AG04450 (cell line): ENCODE measurements at regions not wholly inside any gene's neighbourhood (a gene's known extent, or its start where the extent isn't known, plus 50 kb on each side); places are given as distances from the start of the nearest gene placed in this dataset.

Experiments used
- CTCF ChIA-PET: fragments of 300-600, 350-600 bp; formaldehyde crosslinking; extraction: SDS; loops from one replicate; lab custom pipeline; 2022; ENCODE audit warnings: antibody characterized with exemption, inconsistent platforms; lab: Charles Lee
- POLR2A ChIA-PET: fragments of 350-600 bp; formaldehyde crosslinking; extraction: SDS; loops from one replicate; lab custom pipeline; 2021; ENCODE audit warnings: antibody characterized with exemption, inconsistent platforms; lab: Yijun Ruan, JAX
- DNase-seq: peaks from one replicate; pipeline ENCODE4 v3.0.0-alpha.2; 2011; ENCODE audit warnings: low read depth, low spot score
- H3K27ac ChIP-seq: one replicate; pipeline ENCODE4 v1.5.1; 2012; ENCODE audit warnings: low read depth, low read length, control low read depth
- H3K27me3 ChIP-seq: one replicate; pipeline ENCODE4 v1.6.0; 2012; ENCODE audit warnings: low read length; ENCODE audit not compliant: control insufficient read depth, insufficient read depth
- H3K4me3 ChIP-seq: 2 replicates; pipeline ENCODE4 v1.5.1; 2011; ENCODE audit warnings: mild to moderate bottlenecking, low read depth, low read length, control low read depth
- H3K9me3 ChIP-seq: 2 replicates; pipeline ENCODE4 v1.5.1; 2012; ENCODE audit warnings: low read length; ENCODE audit not compliant: control insufficient read depth, insufficient read depth
- TF ChIP-seq, protein P1 (sequence below): IDR thresholded peaks from 2 replicates; pipeline ENCODE4 v1.5.1; 2011; ENCODE audit warnings: low read depth, low read length, control low read depth, inconsistent platforms

- no peaks in the 10 kb centered on the region for H3K9me3 ChIP-seq
- DNase-seq: no peak
- ChIA-PET POLR2A (no interaction called here), CTCF (no interaction called here)
- TF ChIP-seq, protein P1, sequence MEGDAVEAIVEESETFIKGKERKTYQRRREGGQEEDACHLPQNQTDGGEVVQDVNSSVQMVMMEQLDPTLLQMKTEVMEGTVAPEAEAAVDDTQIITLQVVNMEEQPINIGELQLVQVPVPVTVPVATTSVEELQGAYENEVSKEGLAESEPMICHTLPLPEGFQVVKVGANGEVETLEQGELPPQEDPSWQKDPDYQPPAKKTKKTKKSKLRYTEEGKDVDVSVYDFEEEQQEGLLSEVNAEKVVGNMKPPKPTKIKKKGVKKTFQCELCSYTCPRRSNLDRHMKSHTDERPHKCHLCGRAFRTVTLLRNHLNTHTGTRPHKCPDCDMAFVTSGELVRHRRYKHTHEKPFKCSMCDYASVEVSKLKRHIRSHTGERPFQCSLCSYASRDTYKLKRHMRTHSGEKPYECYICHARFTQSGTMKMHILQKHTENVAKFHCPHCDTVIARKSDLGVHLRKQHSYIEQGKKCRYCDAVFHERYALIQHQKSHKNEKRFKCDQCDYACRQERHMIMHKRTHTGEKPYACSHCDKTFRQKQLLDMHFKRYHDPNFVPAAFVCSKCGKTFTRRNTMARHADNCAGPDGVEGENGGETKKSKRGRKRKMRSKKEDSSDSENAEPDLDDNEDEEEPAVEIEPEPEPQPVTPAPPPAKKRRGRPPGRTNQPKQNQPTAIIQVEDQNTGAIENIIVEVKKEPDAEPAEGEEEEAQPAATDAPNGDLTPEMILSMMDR: no peak
- H3K4me3 ChIP-seq: no peak overlapping the region
- H3K27me3 ChIP-seq: no peaks in the 10 kb centered on the region
- H3K27ac ChIP-seq: no peak overlapping the region
Measured at GRCh38 chr5:124643336-124643735, 103.1 kb downstream of the ZNF608 start.

GRCh38 chr5:124642151-124642550 is 104.3 kb downstream of the ZNF608 start:
- ChIA-PET POLR2A (no interaction called here), CTCF (interaction anchor here (0.7 kb wide), 1 partner anchor 609 kb away, joined by 5 read pairs; no protein-coding TSS in a partner anchor)
- H3K4me3 ChIP-seq: no peak overlapping the region
- H3K27ac ChIP-seq: no peak overlapping the region
- H3K9me3 ChIP-seq: no peaks in the 10 kb centered on the region
- no peaks in the 10 kb centered on the region for H3K27me3 ChIP-seq
- DNase-seq: no peak
- TF ChIP-seq, protein P1: no peak

- H3K27ac ChIP-seq: no peak overlapping the region
- ChIA-PET POLR2A (no interaction called here), CTCF (no interaction called here)
- TF ChIP-seq, protein P1: no peak
- no peaks in the 10 kb centered on the region for H3K27me3 ChIP-seq
- H3K9me3 ChIP-seq: no peaks in the 10 kb centered on the region
- no peak overlapping the region for H3K4me3 ChIP-seq
- DNase-seq: no peak
Measured at GRCh38 chr5:124641154-124641792, 105.2 kb downstream of the ZNF608 start.

- Histone ChIP-seq H3K4me3 (no peak overlapping the region), H3K27ac (no peak overlapping the region), H3K9me3 (no peaks in the 10 kb centered on the region), H3K27me3 (no peaks in the 10 kb centered on the region)
- TF ChIP-seq, protein P1: no peak
- DNase-seq: no peak
- ChIA-PET POLR2A (no interaction called here), CTCF (no interaction called here)
Measured at GRCh38 chr5:124639095-124639665, 107.3 kb downstream of the ZNF608 start.

DNA sequence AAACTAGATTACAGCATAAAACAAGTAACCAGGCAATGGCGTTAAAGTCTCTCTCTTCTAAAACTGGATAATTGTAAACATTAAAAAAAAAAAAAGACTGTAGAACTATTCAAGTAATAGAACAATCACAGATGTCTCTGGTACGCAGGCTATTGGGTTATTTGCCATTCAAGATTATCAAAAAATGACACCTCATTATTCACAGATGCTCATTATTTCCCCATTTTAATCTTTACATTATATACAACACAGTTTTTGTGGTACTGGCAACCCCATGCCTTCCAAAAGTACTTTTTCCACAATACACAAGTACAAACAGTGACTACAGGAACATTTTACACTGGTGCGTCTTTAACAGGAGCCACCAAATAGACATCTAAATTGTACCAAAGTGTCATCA is 109.4 kb downstream of the ZNF608 start:
- H3K27me3 ChIP-seq: no peaks in the 10 kb centered on the region
- POLR2A ChIA-PET: no interaction called here
- DNase-seq: no peak
- H3K9me3 ChIP-seq: no peaks in the 10 kb centered on the region
- TF ChIP-seq, protein P1: no peak
- no peak overlapping the region for H3K4me3 ChIP-seq
- CTCF ChIA-PET: no interaction called here
- no peak overlapping the region for H3K27ac ChIP-seq
